Glomerular visceral epithelial cell (primary cell): ENCODE measurements at regions not wholly inside any gene's neighbourhood (a gene's known extent, or its start where the extent isn't known, plus 50 kb on each side); places are given as distances from the start of the nearest gene placed in this dataset.

ENCODE experiments used
- DNase-seq: peaks from one replicate; pipeline ENCODE4 v3.0.0-alpha.2; 2016; ENCODE audit errors: extremely low spot score

GRCh38 chr17:13306310-13306962, 288.6 kb upstream of the ELAC2 start:
- peak; percentile 81 for DNase-seq

- DNase-seq = no peak
These were observed 285.2 kb upstream of the ELAC2 start for GRCh38 chr17:13302983-13303382.

GRCh38 chr17:13302419-13302818, 284.6 kb upstream of the ELAC2 start:
- DNase-seq = no peak

- no peak for DNase-seq
These were observed 279.4 kb upstream of the ELAC2 start for GRCh38 chr17:13297183-13297582.

- no peak for DNase-seq
These were observed 275.6 kb upstream of the ELAC2 start for GRCh38 chr17:13293421-13293820.

- no peak for DNase-seq
These were observed 274.5 kb upstream of the ELAC2 start for GRCh38 chr17:13292291-13292690.

GRCh38 chr17:13288248-13288647, 270.4 kb upstream of the ELAC2 start:
- no peak for DNase-seq

- no peak for DNase-seq
These were observed 269.4 kb upstream of the ELAC2 start for GRCh38 chr17:13287226-13287625.

- no peak for DNase-seq
These were observed 265.8 kb upstream of the ELAC2 start for GRCh38 chr17:13283606-13284005.

- no peak for DNase-seq
These were observed 263.8 kb upstream of the ELAC2 start for GRCh38 chr17:13281626-13282025.

- no peak for DNase-seq
These were observed 256.0 kb upstream of the ELAC2 start for GRCh38 chr17:13273806-13274205.

- DNase-seq = no peak
These were observed 254.5 kb upstream of the ELAC2 start for GRCh38 chr17:13272296-13272695.

GRCh38 chr17:13268791-13269595, 251.2 kb upstream of the ELAC2 start:
- DNase-seq = no peak

GRCh38 chr17:13266606-13267005, 248.8 kb upstream of the ELAC2 start:
- no peak for DNase-seq

GRCh38 chr17:13265311-13265710, 247.5 kb upstream of the ELAC2 start:
- no peak for DNase-seq

- no peak for DNase-seq
These were observed 245.9 kb upstream of the ELAC2 start for GRCh38 chr17:13263746-13264145.

- no peak for DNase-seq
These were observed 238.7 kb upstream of the ELAC2 start for GRCh38 chr17:13256545-13256944.

GRCh38 chr17:13253733-13254410, 236.0 kb upstream of the ELAC2 start:
- DNase-seq = no peak

GRCh38 chr17:13244513-13244912, 226.7 kb upstream of the ELAC2 start:
- no peak for DNase-seq

- DNase-seq = no peak
These were observed 225.8 kb upstream of the ELAC2 start for GRCh38 chr17:13243585-13243984.

- DNase-seq = no peak
These were observed 223.0 kb upstream of the ELAC2 start for GRCh38 chr17:13240851-13241250.

GRCh38 chr17:13230350-13231264, 212.8 kb upstream of the ELAC2 start:
- DNase-seq = no peak
